GM21528 (cell line): ENCODE measurements at regions not wholly inside any gene's neighbourhood (a gene's known extent, or its start where the extent isn't known, plus 50 kb on each side); places are given as distances from the start of the nearest gene placed in this dataset.
"Not testable (repeated sequence)": the region's sequence is repeated elsewhere in the genome, so short reads cannot be mapped to it uniquely, and the experiment has no call there.

Source experiments
- ATAC-seq: cut with Tn5 transposase; IDR thresholded peaks from one replicate; pipeline ENCODE4 v1.9.1; 2021; ENCODE audit warnings: mild to moderate bottlenecking, moderate library complexity; ENCODE audit not compliant: unreplicated experiment, low FRiP score

DNA sequence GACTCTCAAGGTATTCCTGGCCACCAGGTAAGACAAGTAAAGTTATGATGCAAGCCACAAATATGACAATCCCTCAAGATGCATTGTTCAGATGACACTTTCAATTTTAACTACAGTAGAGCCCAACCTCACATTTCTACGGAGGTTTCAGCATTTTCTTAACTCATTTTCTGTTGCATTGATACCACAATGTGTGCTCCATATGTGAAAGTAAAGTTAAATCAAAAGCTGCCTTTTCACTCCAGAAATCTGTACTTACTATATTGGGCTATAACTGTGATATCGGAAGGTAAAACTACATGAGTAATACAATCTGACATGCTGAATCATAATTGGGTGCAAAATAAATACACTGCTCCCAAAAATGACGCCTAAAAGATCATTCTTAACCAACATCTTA, 333.6 kb upstream of the MEF2C start:
- no peak for ATAC-seq

DNA sequence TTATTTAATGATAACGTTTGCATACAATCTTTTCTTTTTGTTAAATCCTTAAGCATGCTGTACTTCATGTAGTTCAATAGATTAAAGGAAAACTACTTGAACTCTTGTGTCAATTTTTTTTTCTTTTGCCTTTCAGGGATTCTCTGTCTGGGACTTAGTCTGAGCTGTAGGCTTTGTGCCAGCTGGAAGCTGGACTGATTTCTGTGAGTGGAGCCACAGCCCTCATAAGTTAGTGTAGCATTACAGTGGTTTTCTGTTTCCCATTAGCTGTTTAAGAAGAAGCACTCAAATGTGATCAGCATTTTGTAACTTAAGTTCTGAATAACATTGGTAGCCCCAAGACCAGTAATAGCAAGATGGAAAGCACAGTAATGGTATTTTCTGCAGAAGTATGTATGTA, 330.6 kb upstream of the MEF2C start:
- ATAC-seq: no peak

DNA sequence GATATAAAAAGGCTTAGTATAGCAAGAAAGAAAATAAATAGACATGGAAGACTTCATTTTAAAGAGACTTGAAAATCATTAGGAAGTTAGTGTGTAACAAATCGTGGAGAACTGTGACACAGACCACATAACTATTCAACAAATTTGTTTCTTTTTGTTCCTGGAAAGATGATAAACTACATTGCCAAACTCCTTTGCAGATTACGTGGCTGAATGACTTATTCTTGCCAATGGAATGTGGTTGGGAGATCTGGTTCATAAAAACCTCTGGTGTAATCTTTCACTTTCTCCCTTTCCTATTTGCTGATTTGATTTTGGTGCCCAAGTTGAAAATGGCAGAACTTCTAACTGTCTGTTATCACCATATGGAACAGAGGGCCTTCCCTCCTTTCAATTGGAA, 328.9 kb upstream of the MEF2C start:
- ATAC-seq: no peak

DNA sequence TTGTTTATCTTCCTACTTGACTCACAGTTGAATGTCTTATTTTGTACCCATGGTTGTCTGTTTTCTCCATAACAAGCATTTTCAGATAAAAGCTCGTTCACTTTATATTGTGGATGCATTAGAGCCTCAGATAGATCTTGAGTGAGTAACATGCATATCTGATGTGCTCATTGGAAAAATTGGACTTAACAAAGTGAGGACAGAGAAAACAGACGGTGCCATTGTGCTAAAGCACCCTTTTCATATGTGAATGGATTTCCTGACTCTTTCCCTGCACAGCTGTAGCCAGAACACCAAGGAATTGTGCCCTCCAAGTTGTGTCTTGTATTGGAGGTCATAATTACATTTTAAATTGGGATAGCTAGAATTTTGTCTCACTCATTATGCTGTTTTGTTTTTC, 325.8 kb upstream of the MEF2C start:
- ATAC-seq: no peak

DNA sequence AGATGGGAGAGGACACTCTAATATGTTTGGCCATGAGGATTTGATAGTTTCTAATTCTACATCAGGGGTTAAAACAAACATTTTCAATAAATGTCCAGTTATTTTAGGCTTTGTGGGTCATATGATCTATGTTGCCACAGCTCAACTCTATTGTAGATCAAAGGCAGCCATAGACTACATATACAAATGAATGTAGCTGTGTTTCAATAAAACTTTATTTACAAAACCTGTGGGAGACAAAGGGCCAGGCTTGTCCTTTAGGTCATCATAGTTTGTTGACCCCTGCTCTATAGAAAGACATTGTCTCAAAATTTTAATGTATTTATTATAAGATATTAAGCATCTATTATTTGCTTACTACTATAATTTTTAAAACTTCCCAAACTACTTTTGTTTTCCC, 325.4 kb upstream of the MEF2C start:
- ATAC-seq: no peak

DNA sequence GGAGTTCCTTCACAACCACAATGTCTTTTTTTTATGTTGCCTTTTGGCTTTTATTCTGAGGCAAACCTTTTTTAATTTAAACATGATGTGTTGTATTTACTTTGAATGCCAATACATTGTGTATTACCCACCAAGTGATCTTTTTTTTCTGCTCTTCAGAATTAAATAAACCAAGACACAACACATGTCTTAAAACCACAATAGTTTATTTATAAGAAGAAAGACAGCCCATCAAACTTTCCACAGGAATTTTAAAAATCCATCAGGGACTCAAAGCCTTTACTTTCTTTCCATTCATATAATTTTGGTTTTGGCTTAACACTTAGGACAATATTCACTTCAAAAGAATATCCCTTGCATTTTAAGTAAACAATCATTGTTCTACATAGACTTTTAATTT, 321.8 kb upstream of the MEF2C start:
- ATAC-seq: no peak

DNA sequence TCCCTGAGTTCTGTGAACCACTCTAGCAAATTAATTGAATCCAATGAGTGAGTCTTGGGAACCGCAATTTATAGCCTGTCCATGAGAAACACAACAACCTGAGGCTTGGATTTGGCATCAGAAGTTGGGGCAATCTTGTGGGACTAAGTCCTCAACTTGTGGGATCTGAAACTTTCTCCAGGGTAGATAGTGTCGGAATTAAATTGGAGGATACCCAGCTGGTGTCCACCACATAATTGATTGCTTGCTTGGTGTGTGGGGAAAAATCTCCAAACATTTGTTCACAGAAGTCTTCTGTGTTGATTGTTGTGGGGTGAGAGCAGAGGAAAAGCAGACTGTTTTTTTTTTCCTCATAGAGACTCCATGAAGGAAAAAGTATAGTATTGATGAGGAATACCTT, 320.6 kb upstream of the MEF2C start:
- no peak for ATAC-seq

DNA sequence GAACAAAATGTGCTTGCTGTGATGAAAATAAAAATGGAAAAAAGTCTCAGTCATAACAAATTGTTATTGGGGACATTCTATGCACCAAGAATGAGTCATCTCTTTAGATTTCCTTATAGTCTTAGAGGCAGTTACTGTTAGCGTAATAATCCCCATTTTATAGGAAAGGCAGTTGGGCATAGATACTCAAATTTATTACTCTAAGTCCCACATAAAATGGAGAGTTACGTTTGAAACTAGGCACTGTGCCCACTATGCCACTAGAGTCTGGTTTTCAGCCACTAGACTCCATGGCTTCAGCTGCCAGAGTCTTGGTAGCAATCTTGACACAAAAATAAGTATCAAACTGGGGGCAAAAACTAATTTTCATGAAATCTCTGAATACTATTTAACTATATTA, 317.9 kb upstream of the MEF2C start:
- no peak for ATAC-seq

DNA sequence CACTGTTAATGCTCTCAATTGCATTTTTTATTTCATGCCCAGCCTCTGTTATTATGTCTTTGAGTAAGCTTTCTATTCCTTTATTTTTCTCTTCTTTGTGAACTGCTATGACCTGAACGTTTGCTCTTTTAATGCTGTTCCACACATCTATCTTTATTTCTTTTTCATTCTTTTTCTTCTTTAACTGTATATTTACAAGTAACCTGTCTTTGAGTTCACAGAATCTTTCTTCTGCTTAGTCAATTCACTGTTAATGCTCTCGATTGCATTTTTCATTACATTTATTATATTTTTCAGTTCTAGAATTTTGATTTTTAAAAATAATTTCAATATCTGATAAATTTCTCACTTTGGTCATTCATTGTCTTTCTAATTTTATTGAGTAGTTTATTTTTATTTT, 316.3 kb upstream of the MEF2C start:
- no peak for ATAC-seq

DNA sequence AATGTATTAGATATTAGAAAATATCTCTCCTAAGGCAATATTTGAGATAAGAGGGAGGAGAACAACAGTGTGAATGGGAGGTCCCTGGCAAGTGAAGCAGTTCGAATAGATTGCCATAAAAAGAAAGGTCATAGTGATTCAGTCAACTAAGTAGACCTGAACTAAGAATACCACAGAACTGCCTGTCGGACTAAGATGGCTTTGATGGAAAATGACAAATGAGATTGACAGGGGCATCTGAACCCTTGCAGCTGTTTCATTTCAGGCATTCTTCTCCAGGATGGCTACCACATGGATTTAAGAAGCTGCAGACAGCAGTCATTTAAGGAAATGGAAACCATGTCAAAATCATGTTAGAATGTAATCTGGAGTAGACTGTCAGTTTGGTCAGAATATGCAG, 308.4 kb upstream of the MEF2C start:
- ATAC-seq: no peak

DNA sequence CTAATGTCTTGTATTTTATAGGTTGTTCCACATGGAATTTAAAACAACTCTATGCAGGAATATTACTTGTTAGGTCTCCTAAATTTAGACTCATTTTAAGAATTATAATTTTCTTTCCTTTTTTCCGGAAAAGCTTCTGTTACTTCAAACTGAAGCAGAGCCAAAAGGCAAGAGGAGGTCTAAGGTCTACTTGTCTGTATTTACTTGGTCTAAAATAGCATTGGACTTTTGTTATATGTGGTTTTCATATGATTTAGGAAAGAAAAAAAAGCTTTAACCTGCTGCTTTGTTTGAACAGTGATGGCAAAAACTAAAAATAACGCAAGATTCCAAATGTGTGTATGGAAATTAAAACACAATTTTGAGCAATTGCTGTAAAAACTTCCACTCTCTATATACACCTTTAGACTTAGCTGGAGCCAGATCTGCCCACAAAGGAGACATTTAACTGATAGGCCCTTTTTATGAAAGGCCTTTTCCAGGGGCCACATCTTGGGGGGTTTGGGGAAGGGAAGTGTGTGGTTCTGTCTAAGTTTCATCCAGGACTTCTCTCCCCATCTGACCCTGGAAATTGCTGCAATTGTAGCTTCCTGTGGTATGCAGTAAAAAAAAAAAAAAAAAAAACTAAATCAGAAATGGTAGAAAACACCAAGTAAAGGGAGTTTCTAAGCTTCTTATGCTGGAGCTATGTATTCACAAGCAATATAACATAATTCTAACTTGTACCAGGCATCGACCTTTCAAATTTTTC, 307.7 kb upstream of the MEF2C start:
- no peak for ATAC-seq

DNA sequence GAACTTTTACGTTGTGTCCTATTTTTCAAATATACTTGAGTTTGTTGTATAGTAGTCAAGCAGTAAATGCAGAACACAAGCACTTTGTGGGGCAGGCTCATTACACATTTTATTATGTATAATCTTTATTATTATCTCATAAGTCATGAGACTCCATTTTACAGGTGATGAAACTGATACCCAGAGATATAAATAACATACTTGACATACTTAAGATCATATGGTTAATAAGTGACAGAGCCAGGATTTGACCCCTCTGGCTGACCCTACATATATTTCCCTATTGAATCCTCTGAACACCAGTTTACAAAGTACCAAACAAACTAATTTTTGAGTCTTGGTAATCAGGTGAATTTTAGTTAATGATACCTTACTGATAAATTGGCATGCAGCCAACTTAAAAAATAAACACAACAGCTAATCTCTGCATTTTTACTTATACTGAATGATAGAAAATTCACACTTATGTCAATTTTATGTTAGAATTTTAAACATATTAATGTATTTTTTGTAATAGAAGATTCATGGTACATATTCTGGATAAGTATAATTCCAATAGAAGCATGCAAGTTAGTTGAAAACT, 305.0 kb upstream of the MEF2C start:
- no peak for ATAC-seq

DNA sequence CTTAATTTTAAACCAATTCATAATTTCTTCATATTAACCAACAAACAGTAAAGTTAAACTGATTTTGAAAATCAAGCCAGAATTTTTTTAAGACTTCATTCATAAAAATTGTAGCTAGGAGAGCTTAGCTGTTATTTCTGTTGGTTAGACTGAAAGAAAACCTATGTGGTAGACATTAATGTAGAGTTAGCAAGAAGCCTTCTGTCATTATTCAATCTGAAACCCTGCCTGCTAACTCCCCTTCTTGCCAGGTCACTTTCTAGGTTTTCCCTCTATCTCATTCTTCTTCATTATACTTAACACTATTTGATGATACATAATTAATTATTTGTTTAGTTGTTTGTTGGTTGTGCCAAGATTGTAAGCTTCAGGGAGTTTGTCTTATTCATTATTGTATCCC, 304.3 kb upstream of the MEF2C start:
- no peak for ATAC-seq

DNA sequence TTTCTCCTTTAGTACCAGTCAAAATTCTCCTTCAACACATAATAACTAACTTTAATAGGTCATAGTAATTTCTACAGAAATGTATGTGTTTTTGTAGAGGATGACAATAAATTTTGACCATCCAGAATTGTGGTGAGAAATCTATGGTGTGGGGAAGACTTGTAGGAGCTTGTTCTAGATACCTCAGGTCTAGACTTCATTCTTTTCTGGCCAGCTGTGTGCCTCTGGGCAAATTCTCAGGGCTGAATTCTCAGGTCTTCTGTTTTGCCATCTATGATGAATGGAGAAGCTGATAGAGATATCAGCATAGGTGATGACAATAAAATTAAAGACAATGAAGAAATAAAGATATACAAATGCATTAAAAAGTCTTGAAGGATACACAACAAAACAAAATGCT, 298.6 kb upstream of the MEF2C start:
- no peak for ATAC-seq

DNA sequence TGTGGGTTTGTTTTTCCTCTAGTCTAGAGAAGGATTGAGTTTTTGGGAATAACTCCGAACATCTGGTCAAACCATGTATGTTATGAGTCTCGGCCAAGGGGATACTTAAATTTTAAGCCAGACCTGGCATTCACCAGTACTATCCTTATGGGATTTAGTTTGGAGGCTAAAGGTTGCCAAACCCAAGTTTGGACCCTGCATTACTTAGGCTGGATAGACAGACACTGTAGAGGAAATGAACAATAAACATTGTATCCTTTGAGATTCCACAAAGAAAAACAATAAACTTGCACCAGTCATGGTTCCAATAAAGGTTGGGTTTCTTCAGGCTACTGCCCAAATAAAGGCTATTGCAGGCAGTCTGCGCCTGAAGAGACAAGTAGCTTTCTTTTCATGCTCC, 296.7 kb upstream of the MEF2C start:
- no peak for ATAC-seq

DNA sequence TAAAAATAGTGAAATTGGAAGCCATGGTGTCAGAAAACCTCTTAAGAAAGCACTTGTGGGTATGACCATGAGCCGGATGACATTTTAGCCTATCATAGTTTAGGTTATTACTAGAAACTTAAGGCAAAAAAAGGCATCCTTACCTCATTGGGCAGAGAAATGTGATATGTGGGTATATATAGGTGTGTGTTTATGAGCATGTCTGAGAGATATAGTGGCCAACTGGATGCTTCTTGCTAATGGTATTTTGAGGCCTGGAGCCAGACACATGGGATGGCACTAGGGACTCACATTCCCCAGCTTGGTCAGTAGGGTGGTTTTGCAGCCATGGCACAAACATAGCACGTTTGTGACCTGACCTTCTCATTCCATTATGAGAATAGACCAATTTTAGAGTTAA, 295.6 kb upstream of the MEF2C start:
- no peak for ATAC-seq

DNA sequence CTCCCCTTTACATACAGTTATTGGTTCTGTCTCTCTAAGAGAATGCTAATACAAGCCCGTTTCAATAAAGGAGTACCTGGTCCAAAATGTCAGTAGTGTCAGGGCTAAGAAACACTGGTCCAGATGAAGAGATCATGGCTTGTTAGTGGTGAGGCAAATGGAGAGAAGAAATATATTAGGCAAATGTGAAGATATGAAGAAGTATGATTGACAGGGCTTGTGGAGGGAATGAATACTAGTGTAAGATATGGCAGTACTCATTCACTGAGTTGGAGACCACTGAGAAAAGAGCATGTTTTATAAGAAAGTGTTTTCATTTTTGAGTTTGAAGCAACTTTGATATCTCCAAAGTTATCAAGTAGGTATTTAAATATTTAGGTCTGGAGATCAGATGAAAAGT, 290.5 kb upstream of the MEF2C start:
- ATAC-seq: no peak

DNA sequence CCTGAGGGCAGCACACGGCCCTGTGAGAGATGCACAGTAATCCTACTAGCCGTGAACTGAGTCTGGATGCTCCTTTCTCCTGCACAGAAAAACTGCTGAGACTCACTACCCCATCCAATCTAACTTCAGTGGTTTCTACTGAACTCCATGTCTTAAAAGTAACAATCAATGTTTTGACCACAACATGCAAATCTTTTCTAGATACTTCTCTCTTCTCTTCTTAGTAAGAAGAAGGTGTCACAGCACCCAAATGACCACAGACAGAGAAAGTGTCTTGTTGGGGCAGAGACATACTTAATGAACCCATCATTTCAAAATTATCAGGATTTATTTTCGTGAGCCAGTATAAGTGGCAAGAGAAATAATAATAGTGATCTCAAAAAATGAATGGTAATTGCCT, 285.8 kb upstream of the MEF2C start:
- peak; percentile 85 for ATAC-seq

DNA sequence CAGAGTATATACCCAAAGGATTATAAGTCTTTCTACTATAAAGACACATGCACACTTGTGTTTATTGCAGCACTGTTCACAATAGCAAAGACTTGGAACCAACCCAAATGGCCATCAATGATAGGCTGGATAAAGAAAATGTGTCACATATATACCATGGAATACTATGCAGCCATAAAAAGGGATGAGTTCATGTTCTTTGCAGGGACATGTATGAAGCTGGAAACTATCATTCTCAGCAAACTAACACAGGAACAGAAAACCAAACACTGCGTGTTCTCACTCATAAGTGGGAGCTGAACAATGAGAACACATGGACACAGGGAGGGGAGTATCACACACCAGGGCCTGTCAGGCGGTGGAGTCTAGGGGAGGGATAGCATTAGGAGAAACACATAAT, 281.7 kb upstream of the MEF2C start:
- not testable (repeated sequence) for ATAC-seq

DNA sequence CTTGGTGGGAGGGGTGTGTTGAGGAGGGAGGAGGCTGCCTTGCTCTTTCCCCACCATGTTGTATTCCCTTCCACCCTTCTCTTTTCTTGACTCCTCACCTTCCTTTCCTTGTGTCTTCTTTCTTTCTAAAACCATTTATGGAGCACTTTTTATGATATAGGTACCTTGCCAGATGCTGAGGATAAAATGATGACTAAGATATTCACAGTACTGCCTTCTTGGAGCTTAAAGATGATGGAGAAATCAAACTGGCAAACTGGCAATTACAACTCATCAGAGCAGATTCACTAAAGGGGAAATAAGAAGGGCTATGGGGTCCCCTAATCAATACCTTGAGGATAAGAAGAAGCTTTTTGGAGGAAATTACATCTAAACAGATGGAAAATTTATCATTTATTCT, 273.2 kb upstream of the MEF2C start:
- ATAC-seq: no peak

DNA sequence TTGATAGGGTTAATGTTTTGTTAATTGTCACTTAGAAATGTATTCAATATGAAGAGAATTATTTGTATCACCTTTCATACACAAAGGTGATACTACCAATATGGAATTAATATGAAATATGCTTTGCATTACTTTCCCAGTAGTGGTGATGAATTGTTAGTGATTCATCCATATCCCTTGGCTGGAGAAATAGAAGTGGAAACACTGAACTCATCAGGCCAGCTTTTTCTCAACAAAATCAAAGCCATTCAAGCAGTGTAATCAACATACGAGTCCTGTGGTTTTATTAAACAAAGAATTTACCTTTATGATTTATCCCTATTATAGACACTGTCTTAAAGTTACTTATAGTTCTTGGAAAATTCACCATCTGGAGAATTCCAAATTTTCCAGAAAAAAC, 264.0 kb upstream of the MEF2C start:
- ATAC-seq: no peak

DNA sequence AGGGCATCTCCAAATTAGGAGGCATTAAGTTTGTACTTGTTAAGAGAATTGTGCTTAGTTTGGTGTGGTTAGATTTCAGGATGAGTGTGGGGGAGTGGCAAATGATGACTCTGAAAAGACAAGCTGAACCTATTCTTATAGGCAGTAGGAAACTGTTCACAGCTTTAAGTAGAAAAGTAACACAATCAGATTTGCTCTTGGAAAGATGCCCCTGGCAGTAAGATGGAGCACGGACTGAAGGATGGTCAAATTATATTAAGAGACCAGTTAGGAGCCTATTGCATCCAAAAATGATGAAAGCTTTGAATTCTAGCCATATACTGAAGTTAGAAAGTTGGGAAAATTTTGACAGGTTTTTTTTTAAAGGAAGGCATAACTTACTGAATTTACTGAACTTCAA, 254.2 kb upstream of the MEF2C start:
- ATAC-seq: no peak

DNA sequence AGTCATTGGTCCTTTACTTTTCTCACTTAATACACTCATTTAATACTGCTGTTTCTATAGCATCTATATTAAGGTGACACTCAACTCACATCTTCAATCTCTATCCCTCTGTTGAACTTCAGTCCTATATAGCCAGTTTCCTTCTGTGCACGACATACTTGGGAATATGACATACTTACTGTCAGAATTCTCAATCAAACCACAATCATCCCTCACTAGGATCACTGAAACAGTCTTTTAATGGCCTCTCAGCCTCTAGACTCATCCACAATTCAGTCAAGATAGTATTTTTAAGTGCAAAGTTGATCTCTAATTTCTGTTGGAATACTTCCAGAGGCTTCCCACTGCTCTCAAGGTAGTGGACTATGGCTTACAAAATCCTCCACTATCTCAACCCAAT, 251.0 kb upstream of the MEF2C start:
- no peak for ATAC-seq
